Mesenchymal stem cell (in vitro differentiated cells and primary cell): ENCODE measurements at regions not wholly inside any gene's neighbourhood (a gene's known extent, or its start where the extent isn't known, plus 50 kb on each side); places are given as distances from the start of the nearest gene placed in this dataset.

Experiments
- DNase-seq: peaks from one replicate; pipeline ENCODE4 v3.0.0-alpha.2; 2013
- H2AFZ ChIP-seq: one replicate; pipeline ENCODE4 v1.6.1; 2013; ENCODE audit warnings: low read depth, mild to moderate bottlenecking, control low read depth, inconsistent platforms, low read length, moderate library complexity
- H2AK5ac ChIP-seq: 2 replicates; pipeline ENCODE4 v1.6.1; 2013; ENCODE audit warnings: low read length, moderate library complexity, mild to moderate bottlenecking, inconsistent platforms; ENCODE audit not compliant: severe bottlenecking
- H2BK120ac ChIP-seq: one replicate; pipeline ENCODE4 v1.6.1; 2013; ENCODE audit warnings: low read depth, mild to moderate bottlenecking, inconsistent platforms, low read length, moderate library complexity
- H2BK12ac ChIP-seq, 2 experiments: one replicate each; pipeline ENCODE4 v1.6.1; 2013; ENCODE audit warnings: inconsistent platforms in 2 of 2, low read length in 2 of 2, mild to moderate bottlenecking in 2 of 2, moderate library complexity in 2 of 2, control low read depth in 1 of 2
- H2BK15ac ChIP-seq: one replicate; pipeline ENCODE4 v1.6.1; 2013; ENCODE audit warnings: mild to moderate bottlenecking, low read depth, inconsistent platforms; ENCODE audit not compliant: poor library complexity, severe bottlenecking
- H2BK5ac ChIP-seq: 2 replicates; pipeline ENCODE4 v1.6.1; 2013; ENCODE audit warnings: low read depth, mild to moderate bottlenecking, low read length, control low read depth, inconsistent platforms; ENCODE audit not compliant: poor library complexity, severe bottlenecking
- H3K14ac ChIP-seq, 2 experiments: one replicate each; pipeline ENCODE4 v1.6.1; 2013; ENCODE audit warnings: inconsistent platforms in 2 of 2, low read length in 2 of 2, control low read depth in 1 of 2, mild to moderate bottlenecking in 1 of 2, moderate library complexity in 1 of 2
- H3K18ac ChIP-seq, 2 experiments: one replicate each; pipeline ENCODE4 v1.6.1; 2013; ENCODE audit warnings: inconsistent platforms in 2 of 2, low read length in 2 of 2, control low read depth in 1 of 2, low read depth in 1 of 2, mild to moderate bottlenecking in 1 of 2
- H3K23ac ChIP-seq, 2 experiments: one replicate each; pipeline ENCODE4 v1.6.1; 2013; ENCODE audit warnings: inconsistent platforms in 2 of 2, low read length in 2 of 2, mild to moderate bottlenecking in 2 of 2, moderate library complexity in 2 of 2, control low read depth in 1 of 2
- H3K27ac ChIP-seq: 2 replicates; pipeline ENCODE4 v1.5.1; 2013; ENCODE audit warnings: mild to moderate bottlenecking, moderate library complexity, low read length, control low read depth, inconsistent platforms; ENCODE audit not compliant: poor library complexity, severe bottlenecking
- H3K27me3 ChIP-seq, 2 experiments: 2 replicates each; pipeline versions ENCODE4 v1.6.1 to v1.7.0; 2013; ENCODE audit warnings: low read length in 2 of 2, mild to moderate bottlenecking in 2 of 2, moderate library complexity in 2 of 2, control low read depth in 1 of 2, inconsistent platforms in 1 of 2; ENCODE audit not compliant: control insufficient read depth in 1 of 2, insufficient read depth in 1 of 2
- H3K36me3 ChIP-seq, 2 experiments: 2 replicates each; pipeline versions ENCODE4 v1.6.1 to v1.7.0; 2013; ENCODE audit warnings: low read length in 2 of 2, control low read depth in 1 of 2, inconsistent platforms in 1 of 2, low read depth in 1 of 2, mild to moderate bottlenecking in 1 of 2; ENCODE audit not compliant: insufficient read depth in 2 of 2, control insufficient read depth in 1 of 2
- H3K4ac ChIP-seq, 2 experiments: one replicate each; pipeline ENCODE4 v1.6.1; 2013; ENCODE audit warnings: inconsistent platforms in 2 of 2, low read length in 2 of 2, mild to moderate bottlenecking in 2 of 2, moderate library complexity in 2 of 2, control low read depth in 1 of 2, low read depth in 1 of 2
- H3K4me1 ChIP-seq: 2 replicates; pipeline ENCODE4 v1.6.1; 2013; ENCODE audit warnings: low read depth, low read length, control low read depth; ENCODE audit not compliant: control insufficient read depth, insufficient read depth
- H3K4me2 ChIP-seq: 2 replicates; pipeline ENCODE4 v1.6.1; 2013; ENCODE audit warnings: low read length, mild to moderate bottlenecking, inconsistent platforms; ENCODE audit not compliant: poor library complexity, severe bottlenecking
- H3K4me3 ChIP-seq, 2 experiments: 2 replicates each; pipeline versions ENCODE4 v1.5.1 to v1.7.0; 2013; ENCODE audit warnings: low read length in 2 of 2, mild to moderate bottlenecking in 2 of 2, control low read depth in 1 of 2, low read depth in 1 of 2; ENCODE audit not compliant: insufficient read depth in 1 of 2
- H3K79me1 ChIP-seq: replicated peaks from 2 replicates; pipeline ENCODE4 v1.6.1; 2013; ENCODE audit warnings: mild to moderate bottlenecking, control low read depth, low read length, inconsistent platforms; ENCODE audit not compliant: poor library complexity, severe bottlenecking
- H3K9ac ChIP-seq: 2 replicates; pipeline ENCODE4 v1.7.0; 2013; ENCODE audit warnings: mild to moderate bottlenecking, low read length, moderate library complexity
- H3K9me3 ChIP-seq: 2 replicates; pipeline ENCODE4 v1.7.0; 2013; ENCODE audit warnings: mild to moderate bottlenecking, low read length; ENCODE audit not compliant: control insufficient read depth
- H4K8ac ChIP-seq: one replicate; pipeline ENCODE4 v1.6.1; 2013; ENCODE audit warnings: inconsistent platforms, mild to moderate bottlenecking, low read length, moderate library complexity
- H4K91ac ChIP-seq: one replicate; pipeline ENCODE4 v1.6.1; 2013; ENCODE audit warnings: mild to moderate bottlenecking, low read length, inconsistent platforms
- WGBS: methylation state at CpG from one replicate; pipeline ENCODE4 v1.1.7; 2013; ENCODE audit warnings: mixed read lengths; 5-methylcytosine and 5-hydroxymethylcytosine counted together

DNA sequence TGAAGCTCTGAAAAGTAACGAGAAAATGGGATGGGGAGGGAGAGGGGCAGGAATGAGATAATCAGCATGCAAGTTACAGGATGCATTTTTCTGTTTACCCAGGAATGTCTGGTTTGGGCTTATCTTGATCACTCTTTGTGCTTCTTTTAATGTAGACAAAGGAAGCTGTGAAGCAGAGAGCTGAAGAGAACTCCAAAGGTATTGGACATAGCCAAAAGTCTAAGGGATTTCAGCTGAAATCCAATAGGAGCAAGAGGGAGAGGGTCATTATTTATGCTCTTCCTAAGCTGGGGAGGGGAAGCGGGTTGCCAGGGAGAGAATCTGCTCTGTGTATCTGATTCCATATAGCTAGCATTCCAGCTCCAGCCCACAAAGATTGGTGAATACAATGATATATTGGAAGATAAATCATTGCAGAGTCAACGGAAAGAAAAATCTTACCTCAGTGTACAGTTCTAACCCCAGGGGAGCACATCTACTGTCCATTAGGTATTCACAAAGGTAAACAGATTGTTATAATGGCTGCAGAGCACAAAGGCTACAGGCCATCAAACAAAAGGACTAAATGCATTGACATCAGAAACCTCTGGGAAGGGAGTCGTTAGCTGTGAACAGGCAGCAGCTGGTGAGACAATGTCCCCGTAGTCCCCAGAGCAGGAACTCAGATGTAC is 61.0 kb upstream of the PELI2 start:
- Histone ChIP-seq H2BK12ac (no peak overlapping the region), H2BK120ac (no peak overlapping the region), H2BK15ac (no peak overlapping the region), H3K4me1 (peaks cover 4% of the 10 kb centered on the region), H4K8ac (no peak overlapping the region), H2AK5ac (no peak overlapping the region), H3K79me1 (no peaks in the 10 kb centered on the region), H3K4me2 (no peak overlapping the region), H3K18ac (no peak overlapping the region), H3K27me3 (peaks cover 0 to 11% of the 10 kb centered on the region in 2 experiments), H3K27ac (no peak overlapping the region), H3K9ac (no peak overlapping the region), H2AFZ (no peak overlapping the region), H3K14ac (no peak overlapping the region), H3K4me3 (no peak overlapping the region), H3K23ac (no peak overlapping the region), H4K91ac (no peak overlapping the region), H3K9me3 (no peaks in the 10 kb centered on the region), H2BK5ac (no peak overlapping the region), H3K4ac (no peak overlapping the region), H3K36me3 (no peaks in the 10 kb centered on the region)
- 64% methylated on average over 5 of the region's 5 CpGs for WGBS
- DNase-seq = no peak

DNA sequence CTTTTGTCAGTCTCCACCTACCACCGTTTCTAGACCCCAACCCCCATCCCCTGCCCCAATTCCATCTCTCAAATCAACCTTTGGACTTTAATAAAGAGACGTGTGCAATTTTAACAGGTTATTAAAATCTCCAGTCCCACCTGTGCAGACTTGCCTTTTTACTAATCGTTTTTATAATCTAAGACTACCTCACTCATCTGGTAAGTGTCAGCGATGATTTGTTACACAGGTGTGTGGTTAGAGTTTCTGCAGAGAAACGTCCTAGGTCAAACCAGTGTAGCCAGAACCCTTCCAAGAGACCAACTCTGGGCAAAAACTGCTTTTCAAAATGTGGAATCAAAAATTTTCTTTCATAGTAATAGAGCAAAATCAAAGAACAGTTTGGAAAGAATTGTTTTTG is 60.4 kb upstream of the PELI2 start:
- Histone ChIP-seq H3K27ac (no peak overlapping the region), H3K9ac (no peak overlapping the region), H3K4me3 (no peak overlapping the region), H4K8ac (no peak overlapping the region), H3K79me1 (no peaks in the 10 kb centered on the region), H2BK5ac (no peak overlapping the region), H2BK12ac (no peak overlapping the region), H3K9me3 (no peaks in the 10 kb centered on the region), H3K18ac (no peak overlapping the region), H3K36me3 (no peaks in the 10 kb centered on the region), H2BK15ac (no peak overlapping the region), H3K23ac (no peak overlapping the region), H3K4ac (no peak overlapping the region), H2BK120ac (no peak overlapping the region), H2AFZ (no peak overlapping the region), H3K14ac (no peak overlapping the region), H3K4me2 (no peak overlapping the region), H3K27me3 (peaks cover 0 to 11% of the 10 kb centered on the region in 2 experiments), H3K4me1 (peaks cover 4% of the 10 kb centered on the region), H4K91ac (no peak overlapping the region), H2AK5ac (no peak overlapping the region)
- DNase-seq = no peak
- 68% methylated on average over 5 of the region's 5 CpGs for WGBS

DNA sequence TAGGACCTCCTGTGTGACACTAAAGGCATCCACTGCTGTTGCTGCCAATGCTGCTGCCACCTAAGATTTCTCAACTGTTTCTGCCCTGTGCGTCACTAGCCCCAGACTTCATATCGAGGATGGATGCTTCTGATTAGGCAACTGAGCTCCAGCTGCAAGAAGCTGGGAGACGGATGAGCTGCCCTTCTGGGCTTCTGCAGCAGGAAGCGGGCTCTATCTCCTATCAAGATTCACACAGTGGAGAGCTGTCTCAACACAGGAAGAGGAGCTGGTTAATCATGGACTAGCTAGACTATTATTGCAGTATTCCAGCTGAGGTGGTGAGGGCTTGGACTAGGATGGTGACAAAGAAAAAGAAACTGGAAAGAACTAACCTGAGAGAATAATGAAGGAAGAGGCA is 59.2 kb upstream of the PELI2 start:
- H2BK5ac ChIP-seq = no peak overlapping the region
- H3K36me3 ChIP-seq = no peaks in the 10 kb centered on the region
- H3K4me1 ChIP-seq = peaks cover 4% of the 10 kb centered on the region
- peak overlapping the region; percentile 18 for H3K27ac ChIP-seq
- no peak overlapping the region for H4K91ac ChIP-seq
- no peaks in the 10 kb centered on the region for H3K9me3 ChIP-seq
- H2AK5ac ChIP-seq = no peak overlapping the region
- no peak overlapping the region for H3K4me2 ChIP-seq
- no peaks in the 10 kb centered on the region for H3K79me1 ChIP-seq
- no peak overlapping the region for H3K14ac ChIP-seq
- no peak overlapping the region for H3K9ac ChIP-seq
- no peak overlapping the region for H3K4ac ChIP-seq
- H2BK15ac ChIP-seq = no peak overlapping the region
- WGBS = 77% methylated on average over 4 of the region's 4 CpGs
- H2BK12ac ChIP-seq = no peak overlapping the region
- peak overlapping the region; percentile 36 for H4K8ac ChIP-seq
- peak overlapping the region in 1 of 2 experiments; percentile 47 for H3K23ac ChIP-seq
- H2BK120ac ChIP-seq = no peak overlapping the region
- DNase-seq = peak; percentile 33
- H3K27me3 ChIP-seq = peaks cover 0 to 11% of the 10 kb centered on the region in 2 experiments
- H2AFZ ChIP-seq = no peak overlapping the region
- H3K18ac ChIP-seq = no peak overlapping the region
- H3K4me3 ChIP-seq = no peak overlapping the region

DNA sequence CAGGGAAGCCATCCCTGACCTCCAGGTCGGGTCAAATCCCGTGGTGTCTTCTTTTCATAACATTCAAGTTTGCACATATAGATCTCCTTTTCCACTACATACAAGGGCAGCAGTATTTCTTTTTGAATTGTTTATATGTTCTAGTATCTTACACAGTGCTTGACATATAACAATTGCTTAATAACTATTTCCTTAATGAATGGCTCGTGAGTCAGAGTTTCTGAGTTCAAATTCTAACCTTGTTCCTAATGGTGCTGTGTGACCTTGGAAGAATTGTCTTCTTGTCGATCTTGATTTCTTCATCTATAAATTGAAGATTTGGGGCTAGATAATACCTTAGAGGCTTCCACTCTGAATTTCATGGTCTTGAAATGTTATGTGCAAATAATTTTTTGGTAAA is 57.2 kb upstream of the PELI2 start:
- Histone ChIP-seq H4K8ac (no peak overlapping the region), H2BK12ac (no peak overlapping the region), H3K4me1 (peaks cover 5% of the 10 kb centered on the region), H4K91ac (no peak overlapping the region), H3K9ac (no peak overlapping the region), H2AK5ac (no peak overlapping the region), H3K23ac (no peak overlapping the region), H2BK5ac (no peak overlapping the region), H3K4me2 (no peak overlapping the region), H3K14ac (no peak overlapping the region), H2AFZ (no peak overlapping the region), H2BK120ac (no peak overlapping the region), H3K79me1 (no peaks in the 10 kb centered on the region), H3K36me3 (no peaks in the 10 kb centered on the region), H3K4me3 (no peak overlapping the region), H2BK15ac (no peak overlapping the region), H3K18ac (no peak overlapping the region), H3K27ac (no peak overlapping the region), H3K9me3 (no peaks in the 10 kb centered on the region), H3K27me3 (peaks cover 0 to 13% of the 10 kb centered on the region in 2 experiments), H3K4ac (no peak overlapping the region)
- 56% methylated on average over 4 of the region's 4 CpGs for WGBS
- peak; percentile 62 for DNase-seq
